Skeletal muscle tissue (tissue), 3 donors: ENCODE measurements at regions not wholly inside any gene's neighbourhood (a gene's known extent, or its start where the extent isn't known, plus 50 kb on each side); places are given as distances from the start of the nearest gene placed in this dataset.

Source experiments
- H3K27ac ChIP-seq: one replicate; pipeline ENCODE4 v1.7.0; 2013; ENCODE audit warnings: mild to moderate bottlenecking, low read depth, low read length, inconsistent platforms
- H3K27me3 ChIP-seq, 3 donors: one replicate each; pipeline ENCODE4 v1.7.0; 2013; ENCODE audit warnings: low read length in 3 of 3; ENCODE audit not compliant: control insufficient read depth in 3 of 3, insufficient read depth in 3 of 3
- H3K36me3 ChIP-seq, 3 donors: one replicate each; pipeline ENCODE4 v1.7.0; 2013; ENCODE audit warnings: low read length in 3 of 3; ENCODE audit not compliant: control insufficient read depth in 3 of 3, insufficient read depth in 3 of 3
- H3K4me1 ChIP-seq, 3 donors: one replicate each; pipeline ENCODE4 v1.7.0; 2013; ENCODE audit warnings: low read length in 3 of 3, mild to moderate bottlenecking in 3 of 3; ENCODE audit not compliant: control insufficient read depth in 3 of 3, insufficient read depth in 3 of 3
- H3K4me3 ChIP-seq, 3 donors: one replicate each; pipeline ENCODE4 v1.7.0; 2013; ENCODE audit warnings: low read length in 3 of 3
- H3K9ac ChIP-seq, 3 donors: one replicate each; pipeline ENCODE4 v1.7.0; 2013; ENCODE audit warnings: low read length in 3 of 3, mild to moderate bottlenecking in 3 of 3, moderate library complexity in 2 of 3, low read depth in 1 of 3
- H3K9me3 ChIP-seq, 3 donors: one replicate each; pipeline ENCODE4 v1.7.0; 2013; ENCODE audit warnings: low read length in 3 of 3; ENCODE audit not compliant: control insufficient read depth in 3 of 3
- donor health status: Osteomylitis.

DNA sequence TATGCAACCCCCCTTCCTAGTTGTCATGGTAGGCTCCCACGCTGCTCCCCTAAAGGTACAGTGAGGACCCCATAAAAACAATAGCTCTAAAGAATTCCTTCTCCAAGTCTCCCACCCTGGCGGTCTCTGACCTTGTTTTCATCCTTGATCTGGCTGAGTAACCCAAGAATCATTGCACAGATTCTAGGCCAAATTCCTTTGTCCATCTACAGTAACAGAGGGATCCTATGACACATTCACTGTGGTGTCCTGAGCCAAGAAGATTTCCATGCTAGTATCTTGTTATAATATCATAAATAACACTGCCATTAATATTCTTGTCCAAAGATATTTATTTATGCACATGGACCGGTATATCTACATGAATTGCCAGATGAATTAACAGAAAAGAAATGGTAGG lies 240.2 kb downstream of the CYP26B1 start:
- Histone ChIP-seq H3K27ac (no peak overlapping the region), H3K9ac (no peak overlapping the region), H3K36me3 (no peaks in the 10 kb centered on the region), H3K4me3 (no peak overlapping the region), H3K27me3 (no peaks in the 10 kb centered on the region), H3K4me1 (peaks cover 6 to 11% (median 7%) of the 10 kb centered on the region in 3 donors), H3K9me3 (peaks cover 0 to 6% (median 5%) of the 10 kb centered on the region in 3 donors)

DNA sequence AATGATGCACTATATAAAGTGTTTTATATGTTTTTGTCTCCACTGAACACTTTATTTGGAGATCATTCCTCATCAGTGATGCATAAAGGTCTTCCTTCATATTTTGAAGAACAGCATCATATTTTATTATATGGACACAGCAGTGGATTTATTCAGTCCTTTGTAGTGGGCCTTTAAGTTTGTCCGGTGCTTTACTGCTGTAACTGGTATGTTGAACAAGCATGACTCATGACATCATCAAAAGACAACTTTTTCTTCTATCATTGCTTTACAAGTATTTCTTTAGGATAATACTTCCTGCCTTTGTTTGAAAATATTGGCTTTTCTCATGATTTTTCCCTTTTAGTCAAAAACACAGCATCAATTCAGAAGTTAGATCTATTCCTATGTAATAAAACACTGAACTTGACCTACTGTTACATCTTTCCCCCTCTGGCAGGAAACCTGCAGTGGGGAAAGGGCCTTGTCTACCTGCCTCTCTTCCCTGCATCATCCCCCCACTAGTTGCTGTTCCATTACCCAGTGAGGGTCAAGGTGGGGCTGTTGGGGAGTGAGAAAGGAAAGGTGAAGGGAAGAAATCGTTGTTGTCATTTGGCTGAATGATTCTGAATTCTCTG lies 241.2 kb downstream of the CYP26B1 start:
- Histone ChIP-seq H3K9ac (no peak overlapping the region), H3K9me3 (peaks cover 0 to 6% (median 5%) of the 10 kb centered on the region in 3 donors)

DNA sequence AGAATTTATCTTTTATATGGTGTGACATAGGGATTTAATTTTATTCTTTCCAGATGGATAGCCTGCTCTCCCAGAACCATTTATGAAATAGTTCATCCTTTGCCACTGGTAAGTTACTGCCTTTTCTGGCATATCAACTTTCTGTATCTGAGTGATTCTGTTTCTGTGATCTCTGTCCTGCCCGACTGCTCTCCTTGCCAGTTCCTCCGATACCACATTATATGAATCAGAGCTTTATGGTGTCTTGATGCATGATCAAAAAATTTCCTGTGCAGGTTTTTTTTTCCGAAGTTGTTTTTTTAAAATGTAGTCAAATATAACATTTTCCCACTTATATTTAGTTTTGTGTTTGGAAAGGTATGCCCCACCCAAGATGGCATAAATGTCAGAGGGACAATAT lies 242.5 kb downstream of the CYP26B1 start:
- peaks cover 0 to 5% (median 0%) of the 10 kb centered on the region in 3 donors for H3K9me3 ChIP-seq
- H3K9ac ChIP-seq: no peak overlapping the region
- H3K36me3 ChIP-seq: no peaks in the 10 kb centered on the region
- H3K27ac ChIP-seq: no peak overlapping the region
- H3K4me3 ChIP-seq: no peak overlapping the region
- no peaks in the 10 kb centered on the region for H3K27me3 ChIP-seq
- peaks cover 6 to 11% (median 7%) of the 10 kb centered on the region in 3 donors for H3K4me1 ChIP-seq

More for the DNA sequence above, 241.2 kb downstream of the CYP26B1 start:
- no peak overlapping the region for H3K4me3 ChIP-seq
- peaks cover 6 to 11% (median 7%) of the 10 kb centered on the region in 3 donors for H3K4me1 ChIP-seq
- no peaks in the 10 kb centered on the region for H3K27me3 ChIP-seq
- H3K36me3 ChIP-seq: no peaks in the 10 kb centered on the region
- H3K27ac ChIP-seq: no peak overlapping the region

DNA sequence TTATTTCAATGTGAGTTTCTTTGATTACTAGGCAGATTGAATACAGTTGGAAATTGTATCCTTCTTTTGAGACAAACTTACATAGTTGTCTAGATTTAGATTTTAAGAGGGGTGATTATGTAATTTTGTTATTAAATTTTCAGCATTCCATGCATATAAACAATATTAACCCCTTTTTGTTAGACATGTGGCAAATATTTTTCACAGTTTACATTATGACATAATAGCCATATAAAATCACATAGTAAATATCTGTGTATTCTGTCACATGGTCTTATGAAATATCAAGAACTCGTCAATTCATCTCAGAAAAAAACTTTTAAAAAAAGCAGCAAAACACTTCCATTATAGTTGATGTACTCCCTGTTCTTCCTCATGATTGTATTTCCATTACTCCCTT lies 243.8 kb downstream of the CYP26B1 start:
- Histone ChIP-seq H3K27me3 (no peaks in the 10 kb centered on the region), H3K27ac (no peak overlapping the region)

DNA sequence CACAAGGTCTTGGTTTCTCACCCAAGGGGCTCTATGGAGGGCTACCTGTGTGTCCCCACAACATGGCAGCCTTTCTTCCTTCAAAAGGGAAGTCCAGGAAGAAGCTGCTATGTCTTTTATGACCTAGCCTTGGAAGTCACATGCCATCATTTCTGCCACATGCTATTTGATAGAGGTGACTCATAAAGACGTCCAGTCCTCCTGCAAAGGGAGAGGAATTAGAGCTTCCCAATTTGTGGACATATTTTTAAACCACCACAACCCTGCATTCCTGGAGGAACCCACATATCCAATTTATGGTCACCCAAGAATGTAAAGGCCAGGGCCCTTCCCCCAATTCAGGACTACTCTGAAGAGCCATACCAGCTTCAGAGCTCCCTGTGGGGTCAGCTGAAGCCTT lies 246.2 kb downstream of the CYP26B1 start:
- Histone ChIP-seq H3K27me3 (no peaks in the 10 kb centered on the region), H3K9me3 (no peaks in the 10 kb centered on the region), H3K9ac (no peak overlapping the region), H3K27ac (no peak overlapping the region), H3K4me1 (peaks cover 4 to 6% (median 6%) of the 10 kb centered on the region in 3 donors), H3K4me3 (no peak overlapping the region), H3K36me3 (no peaks in the 10 kb centered on the region)

More for the DNA sequence above, 243.8 kb downstream of the CYP26B1 start:
- Histone ChIP-seq H3K4me1 (peaks cover 6 to 11% (median 7%) of the 10 kb centered on the region in 3 donors), H3K9me3 (no peaks in the 10 kb centered on the region), H3K36me3 (no peaks in the 10 kb centered on the region), H3K4me3 (no peak overlapping the region), H3K9ac (no peak overlapping the region)

DNA sequence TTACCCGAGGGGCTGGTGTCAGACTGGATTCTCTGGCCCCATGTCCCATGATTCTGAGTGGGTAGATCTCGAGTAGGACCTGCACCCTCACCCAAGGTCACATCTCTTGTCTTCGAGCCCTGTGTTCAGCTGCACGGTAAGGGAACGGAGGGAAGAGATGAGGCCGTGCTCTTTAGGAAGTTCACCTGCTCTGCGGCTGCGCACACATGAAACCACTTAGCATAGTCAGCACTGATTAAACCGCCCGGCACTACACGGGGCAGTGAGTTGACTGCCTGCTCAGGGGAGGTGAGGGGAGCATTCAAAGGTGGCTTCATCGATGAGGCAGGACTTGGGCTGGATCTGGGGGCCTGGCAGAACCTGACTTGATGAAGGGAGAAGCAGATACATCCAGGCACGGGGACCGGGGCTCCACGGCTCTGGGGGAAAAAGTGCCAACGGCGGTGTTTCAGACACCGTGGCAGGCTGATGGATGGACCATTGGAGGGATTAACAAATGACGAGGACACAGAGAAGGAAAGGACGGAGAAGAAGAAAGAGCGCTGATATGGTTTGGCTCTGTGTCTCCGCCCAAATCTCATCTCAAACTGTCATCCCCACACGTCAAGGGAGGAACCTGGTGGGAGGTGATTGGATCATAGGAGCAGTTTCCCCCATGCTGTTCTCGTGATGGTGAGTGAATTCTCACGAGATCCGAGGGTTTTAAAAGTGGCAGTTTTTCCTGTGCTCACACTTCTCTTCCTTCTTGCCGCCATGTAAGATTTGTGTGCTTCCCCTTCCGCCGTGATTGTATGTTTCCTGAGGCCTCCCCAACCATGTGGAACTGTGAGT lies 248.6 kb downstream of the CYP26B1 start:
- H3K4me3 ChIP-seq: no peak overlapping the region
- no peaks in the 10 kb centered on the region for H3K9me3 ChIP-seq
- no peaks in the 10 kb centered on the region for H3K36me3 ChIP-seq
- no peak overlapping the region for H3K9ac ChIP-seq
- no peaks in the 10 kb centered on the region for H3K27me3 ChIP-seq
- H3K27ac ChIP-seq: no peak overlapping the region
- H3K4me1 ChIP-seq: peaks cover 4 to 6% (median 6%) of the 10 kb centered on the region in 3 donors

DNA sequence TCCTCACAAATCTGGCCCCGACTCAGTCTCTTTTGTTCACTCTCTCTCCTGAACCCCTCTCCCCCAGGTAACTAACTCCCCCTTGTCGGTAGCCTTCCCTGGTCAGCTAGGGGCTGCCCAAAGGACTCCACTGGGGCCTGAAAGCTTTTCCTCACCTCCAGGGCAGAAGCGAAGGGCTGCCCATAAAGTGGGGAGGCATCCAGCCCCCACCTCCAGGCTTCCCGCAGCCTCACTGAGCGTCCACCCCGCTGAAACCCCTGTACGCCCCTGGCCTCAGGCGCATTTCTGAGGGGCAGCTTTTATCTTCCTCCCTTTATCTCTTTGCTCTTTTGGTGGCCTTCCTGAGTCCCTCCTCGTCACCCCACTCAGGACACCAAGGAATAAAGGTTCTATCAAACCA lies 249.3 kb downstream of the CYP26B1 start:
- Histone ChIP-seq H3K9me3 (no peaks in the 10 kb centered on the region), H3K4me3 (no peak overlapping the region), H3K9ac (no peak overlapping the region), H3K4me1 (peaks cover 4 to 6% (median 6%) of the 10 kb centered on the region in 3 donors), H3K27me3 (no peaks in the 10 kb centered on the region), H3K36me3 (no peaks in the 10 kb centered on the region), H3K27ac (no peak overlapping the region)

DNA sequence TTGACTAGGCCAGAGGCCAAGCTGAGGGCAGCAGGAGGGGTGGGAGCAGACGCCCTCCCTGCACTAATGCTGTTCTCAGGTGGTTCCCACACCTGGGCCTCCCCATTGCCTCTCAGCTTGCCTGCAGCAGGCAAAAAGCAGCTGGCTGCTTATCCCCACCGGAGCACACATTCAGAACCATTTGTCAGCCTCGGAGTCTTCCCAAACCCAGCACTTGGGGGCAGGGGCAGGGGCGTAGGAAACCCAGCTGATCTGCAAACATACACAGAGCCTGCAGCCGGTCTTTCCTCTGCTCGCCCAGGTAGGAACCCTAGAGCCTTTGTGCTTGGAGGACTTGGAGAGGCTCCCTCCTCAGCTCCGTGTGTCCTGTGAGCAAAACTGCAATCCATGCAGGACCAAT lies 249.8 kb downstream of the CYP26B1 start:
- no peak overlapping the region for H3K9ac ChIP-seq
- H3K27me3 ChIP-seq: no peaks in the 10 kb centered on the region
- H3K4me1 ChIP-seq: peaks cover 4 to 6% (median 6%) of the 10 kb centered on the region in 3 donors
- no peaks in the 10 kb centered on the region for H3K9me3 ChIP-seq
- no peaks in the 10 kb centered on the region for H3K36me3 ChIP-seq
- no peak overlapping the region for H3K4me3 ChIP-seq
- H3K27ac ChIP-seq: no peak overlapping the region

DNA sequence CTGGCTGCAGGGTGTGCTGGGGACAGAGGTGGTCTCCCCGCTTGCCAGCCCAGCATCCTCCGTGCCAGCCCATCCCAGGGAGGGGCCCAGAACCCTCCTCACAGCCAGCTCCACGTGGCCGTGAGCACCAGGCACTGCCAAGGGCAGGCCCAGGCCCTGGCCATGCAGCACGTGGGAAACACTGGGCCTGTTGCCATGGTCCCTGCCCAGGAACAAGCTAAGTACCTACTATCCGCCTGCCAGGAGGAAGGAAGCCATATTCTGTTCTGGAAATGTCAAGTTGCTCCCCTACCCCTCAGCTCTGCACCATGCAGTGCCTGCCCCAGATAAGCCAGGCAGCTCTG lies 250.6 kb downstream of the CYP26B1 start:
- Histone ChIP-seq H3K27me3 (no peaks in the 10 kb centered on the region), H3K9me3 (no peaks in the 10 kb centered on the region), H3K9ac (peak overlapping the region in 1 of 3 donors; percentile 8), H3K4me1 (peaks cover 4 to 6% (median 6%) of the 10 kb centered on the region in 3 donors), H3K36me3 (no peaks in the 10 kb centered on the region), H3K4me3 (no peak overlapping the region), H3K27ac (no peak overlapping the region)
